Loucy (cell line): ENCODE measurements at regions not wholly inside any gene's neighbourhood (a gene's known extent, or its start where the extent isn't known, plus 50 kb on each side); places are given as distances from the start of the nearest gene placed in this dataset.

ENCODE experiments used
- H2AFZ ChIP-seq: fragments of 200-600 bp; sonication (generic); 2 replicates; pipeline ENCODE4 v1.6.0; 2016; ENCODE audit warnings: antibody characterized with exemption, mild to moderate bottlenecking, low read length, moderate library complexity
- H3F3A ChIP-seq: fragments of 200-600 bp; 2 replicates; pipeline ENCODE4 v1.6.0; 2016; ENCODE audit warnings: antibody characterized with exemption, low read depth, mild to moderate bottlenecking
- H3K27me3 ChIP-seq: fragments of 200-600 bp; sonication (generic); 2 replicates; pipeline ENCODE4 v1.6.1; 2014; ENCODE audit warnings: low read length, mild to moderate bottlenecking; ENCODE audit not compliant: insufficient read depth, poor library complexity, severe bottlenecking
- H3K36me3 ChIP-seq: fragments of 200-600 bp; sonication (generic); 2 replicates; pipeline ENCODE4 v1.6.1; 2016; ENCODE audit warnings: low read length; ENCODE audit not compliant: insufficient read depth
- H3K4me1 ChIP-seq: fragments of 200-600 bp; sonication (generic); 2 replicates; pipeline ENCODE4 v1.5.1; 2014; ENCODE audit warnings: low read length, mild to moderate bottlenecking; ENCODE audit not compliant: insufficient read depth, poor library complexity, severe bottlenecking
- H3K4me2 ChIP-seq: fragments of 200-600 bp; sonication (generic); 2 replicates; pipeline ENCODE4 v1.6.0; 2014; ENCODE audit warnings: antibody characterized with exemption, low read length, low read depth, mild to moderate bottlenecking; ENCODE audit not compliant: poor library complexity, severe bottlenecking
- H3K4me3 ChIP-seq: fragments of 200-600 bp; sonication (generic); 2 replicates; pipeline ENCODE4 v1.5.1; 2014; ENCODE audit warnings: low read length, mild to moderate bottlenecking, mixed read lengths; ENCODE audit not compliant: poor library complexity, severe bottlenecking
- H3K79me2 ChIP-seq: fragments of 200-600 bp; sonication (generic); 2 replicates; pipeline ENCODE4 v1.6.1; 2014; ENCODE audit warnings: low read length; ENCODE audit not compliant: insufficient read depth
- H3K9ac ChIP-seq: fragments of 200-600 bp; sonication (generic); 2 replicates; pipeline ENCODE4 v1.6.0; 2014; ENCODE audit warnings: mild to moderate bottlenecking, low read depth, low read length, moderate library complexity; ENCODE audit not compliant: poor library complexity, severe bottlenecking
- H3K9me2 ChIP-seq: fragments of 200-600 bp; sonication (generic); replicated peaks from 2 replicates; pipeline ENCODE4 v1.6.1; 2016; ENCODE audit warnings: low read depth, low read length, mixed read lengths
- H3K9me3 ChIP-seq: fragments of 200-600 bp; sonication (generic); 2 replicates; pipeline ENCODE4 v1.6.1; 2014; ENCODE audit warnings: mild to moderate bottlenecking, antibody characterized with exemption, low read length, low read depth; ENCODE audit not compliant: insufficient read depth
- H4K20me1 ChIP-seq: fragments of 200-600 bp; sonication (generic); 2 replicates; pipeline ENCODE4 v1.6.0; 2014; ENCODE audit warnings: antibody characterized with exemption, low read length, mild to moderate bottlenecking; ENCODE audit not compliant: insufficient read depth, poor library complexity, severe bottlenecking
- CTCF ChIP-seq: fragments of 200-600 bp; sonication (generic); conservative IDR thresholded peaks from 2 replicates; pipeline ENCODE4 v1.5.1; 2014; ENCODE audit warnings: mild to moderate bottlenecking, antibody characterized with exemption, low read length
- EZH2phosphoT487 ChIP-seq: fragments of 200-600 bp; IDR thresholded peaks from 2 replicates; pipeline ENCODE4 v1.6.1; 2018; ENCODE audit warnings: antibody characterized with exemption, mild to moderate bottlenecking, moderate library complexity, borderline replicate concordance

DNA sequence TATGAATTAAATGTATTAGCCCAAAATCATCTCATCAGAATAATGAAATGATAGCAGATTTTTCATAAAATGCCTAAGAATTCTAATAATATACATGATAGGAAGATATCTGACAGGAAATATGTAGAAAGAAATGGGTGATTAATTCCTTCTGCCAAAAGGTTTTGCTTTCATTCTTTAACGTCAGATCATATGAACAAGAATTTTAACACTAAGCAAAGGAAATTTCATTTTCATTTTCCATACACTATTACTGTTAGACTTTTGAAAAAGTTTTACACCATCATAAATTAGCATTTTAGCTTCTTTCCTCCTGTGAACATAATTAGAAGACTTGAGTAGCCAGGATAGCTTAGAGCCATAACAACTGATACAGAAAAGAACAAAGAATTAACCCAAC is 1099.9 kb downstream of the NSUN3 start:
- no peaks in the 10 kb centered on the region for H3K36me3 ChIP-seq

DNA sequence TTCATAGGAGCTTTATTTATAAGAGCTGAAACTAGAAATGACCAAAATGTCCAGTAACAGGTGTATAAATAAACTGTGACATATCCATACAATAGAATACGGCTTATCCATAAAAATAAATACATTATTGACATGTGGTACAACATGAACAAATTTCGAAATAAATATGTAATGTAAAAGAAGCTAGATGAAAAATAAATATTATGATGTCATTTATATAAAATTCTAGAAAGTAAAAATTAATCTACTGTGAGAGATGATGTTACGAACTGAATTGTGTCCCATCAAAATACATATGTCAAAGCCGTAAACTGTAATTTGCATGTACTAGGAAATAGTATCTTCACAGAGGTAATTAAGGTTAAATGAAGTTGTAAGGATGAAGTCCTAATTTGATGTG is 1104.9 kb downstream of the NSUN3 start:
- H3K4me1 ChIP-seq: no peaks in the 10 kb centered on the region
- no peak for TF ChIP-seq CTCF
- no peak for TF ChIP-seq EZH2phosphoT487
- H2AFZ ChIP-seq: no peak overlapping the region
- no peak overlapping the region for H3K9ac ChIP-seq
- no peaks in the 10 kb centered on the region for H3K9me2 ChIP-seq
- no peaks in the 10 kb centered on the region for H3F3A ChIP-seq
- H3K4me3 ChIP-seq: no peak overlapping the region
- no peaks in the 10 kb centered on the region for H3K27me3 ChIP-seq
- no peaks in the 10 kb centered on the region for H3K9me3 ChIP-seq
- H4K20me1 ChIP-seq: no peaks in the 10 kb centered on the region
- H3K4me2 ChIP-seq: no peak overlapping the region
- H3K36me3 ChIP-seq: no peaks in the 10 kb centered on the region
- no peaks in the 10 kb centered on the region for H3K79me2 ChIP-seq

More for the DNA sequence above, 1099.9 kb downstream of the NSUN3 start:
- Histone ChIP-seq H3K27me3 (no peaks in the 10 kb centered on the region), H3K79me2 (no peaks in the 10 kb centered on the region), H3K9ac (no peak overlapping the region), H3K4me1 (no peaks in the 10 kb centered on the region), H3K9me2 (no peaks in the 10 kb centered on the region), H2AFZ (no peak overlapping the region), H4K20me1 (no peaks in the 10 kb centered on the region), H3K9me3 (no peaks in the 10 kb centered on the region), H3K4me3 (no peak overlapping the region), H3K4me2 (no peak overlapping the region), H3F3A (no peaks in the 10 kb centered on the region)
- TF ChIP-seq CTCF (no peak), EZH2phosphoT487 (no peak)

DNA sequence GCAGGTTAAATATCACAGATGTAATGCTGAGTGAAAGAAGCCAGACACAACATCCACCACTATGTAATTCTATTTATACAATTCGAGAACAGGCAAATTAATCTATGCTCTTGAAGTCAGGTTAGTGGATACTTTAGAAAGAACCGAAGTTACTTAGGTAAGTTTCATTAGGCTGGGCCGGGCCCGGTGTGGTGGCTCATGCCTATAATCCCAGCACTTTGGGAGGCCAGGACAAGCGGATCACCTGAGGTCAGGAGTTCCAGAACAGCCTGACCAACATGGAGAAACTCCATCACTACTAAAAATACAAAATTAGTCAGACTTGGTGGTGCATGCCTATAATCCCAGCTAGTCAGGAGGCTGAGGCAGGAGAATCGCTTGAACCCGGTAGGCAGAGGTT is 1105.7 kb downstream of the NSUN3 start:
- Histone ChIP-seq H3K27me3 (no peaks in the 10 kb centered on the region), H3K9me2 (no peaks in the 10 kb centered on the region), H3K4me1 (no peaks in the 10 kb centered on the region), H2AFZ (no peak overlapping the region), H3F3A (no peaks in the 10 kb centered on the region), H3K36me3 (no peaks in the 10 kb centered on the region), H3K79me2 (no peaks in the 10 kb centered on the region), H4K20me1 (no peaks in the 10 kb centered on the region), H3K9ac (no peak overlapping the region), H3K9me3 (no peaks in the 10 kb centered on the region), H3K4me2 (no peak overlapping the region), H3K4me3 (no peak overlapping the region)
- TF ChIP-seq EZH2phosphoT487: no peak
- no peak for TF ChIP-seq CTCF
